ENCODE measurements at regions not wholly inside any gene's neighbourhood (a gene's known extent, or its start where the extent isn't known, plus 50 kb on each side); places are given as distances from the start of the nearest gene placed in this dataset.

DNA sequence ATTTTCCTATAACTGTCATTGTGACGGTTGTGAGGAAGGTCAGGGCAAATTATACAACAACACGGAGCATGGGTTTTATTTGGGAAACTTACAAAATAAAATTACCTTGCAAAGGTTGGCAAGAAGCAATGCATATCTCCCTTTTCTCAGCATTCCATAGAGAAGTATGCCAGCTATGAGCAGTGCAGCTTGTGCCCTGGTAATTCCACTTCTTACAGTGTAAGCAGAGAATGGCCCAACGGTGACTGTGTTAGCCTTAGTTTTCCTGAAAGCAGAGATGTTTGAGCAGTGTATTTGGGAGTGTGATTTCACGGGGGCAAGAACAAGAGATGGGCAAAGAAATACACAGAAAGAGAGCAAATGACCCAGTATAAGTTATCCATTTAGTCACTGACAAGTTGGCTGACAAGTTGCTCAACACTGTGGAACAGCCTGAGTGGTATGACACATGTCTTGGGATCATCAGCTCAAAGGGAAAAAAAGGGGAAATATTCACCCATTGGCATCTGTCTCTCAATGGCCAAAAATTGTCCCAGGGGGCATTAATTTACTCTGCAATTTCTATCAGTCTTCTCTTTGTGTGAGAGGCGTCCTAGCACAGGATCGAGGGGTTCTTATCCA lies 210.9 kb upstream of the NRIP1 start:
- DNase-seq (ENCODE audit: low spot score in 2 of 2) = no peak
- H3K27me3 ChIP-seq = no peaks in the 10 kb centered on the region
- H3K4me3 ChIP-seq = no peak overlapping the region
- WGBS = 79% methylated on average over 6 of the region's 6 CpGs
- H3K4me1 ChIP-seq = no peaks in the 10 kb centered on the region
- no peaks in the 10 kb centered on the region for H3K9me3 ChIP-seq
- TF ChIP-seq CTCF (IDR thresholded peaks at IDR 0.05) = no peak
- TF ChIP-seq EP300 (IDR thresholded peaks at IDR 0.05) = no peak
- no peak for TF ChIP-seq POLR2A (IDR thresholded peaks at IDR 0.05)
- no peak for TF ChIP-seq POLR2AphosphoS5 (IDR thresholded peaks at IDR 0.05)
- no peaks in the 10 kb centered on the region for H3K36me3 ChIP-seq
- H3K27ac ChIP-seq = no peak overlapping the region

DNA sequence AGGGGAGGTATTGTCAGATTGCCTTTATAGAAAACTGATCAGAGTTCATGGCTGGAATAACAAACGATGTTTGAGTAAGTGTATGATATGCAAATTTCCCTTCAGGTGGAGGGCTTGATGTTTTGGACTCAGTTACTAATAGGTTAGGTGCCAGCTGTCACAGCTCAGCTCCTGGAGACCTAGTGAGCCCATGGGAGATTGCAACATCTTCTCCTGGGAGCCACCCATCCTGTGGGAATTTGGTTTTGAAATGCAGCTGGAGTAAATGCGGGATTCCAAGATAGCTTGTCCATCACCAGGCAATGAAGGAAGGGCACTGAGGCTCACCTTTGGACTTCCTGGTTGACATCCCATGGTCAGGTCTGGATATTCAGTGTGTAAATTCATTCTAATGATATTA lies 211.4 kb upstream of the NRIP1 start:
- H3K27me3 ChIP-seq = no peaks in the 10 kb centered on the region
- DNase-seq (ENCODE audit: low spot score in 2 of 2) = no peak
- H3K4me1 ChIP-seq = no peaks in the 10 kb centered on the region
- WGBS = 55% methylated on average over 2 of the region's 2 CpGs
- H3K27ac ChIP-seq = no peak overlapping the region
- H3K9me3 ChIP-seq = no peaks in the 10 kb centered on the region
- H3K4me3 ChIP-seq = no peak overlapping the region
- H3K36me3 ChIP-seq = no peaks in the 10 kb centered on the region
- TF ChIP-seq EP300 (IDR thresholded peaks at IDR 0.05) = no peak
- no peak for TF ChIP-seq CTCF (IDR thresholded peaks at IDR 0.05)
- TF ChIP-seq POLR2A (IDR thresholded peaks at IDR 0.05) = no peak
- no peak for TF ChIP-seq POLR2AphosphoS5 (IDR thresholded peaks at IDR 0.05)

DNA sequence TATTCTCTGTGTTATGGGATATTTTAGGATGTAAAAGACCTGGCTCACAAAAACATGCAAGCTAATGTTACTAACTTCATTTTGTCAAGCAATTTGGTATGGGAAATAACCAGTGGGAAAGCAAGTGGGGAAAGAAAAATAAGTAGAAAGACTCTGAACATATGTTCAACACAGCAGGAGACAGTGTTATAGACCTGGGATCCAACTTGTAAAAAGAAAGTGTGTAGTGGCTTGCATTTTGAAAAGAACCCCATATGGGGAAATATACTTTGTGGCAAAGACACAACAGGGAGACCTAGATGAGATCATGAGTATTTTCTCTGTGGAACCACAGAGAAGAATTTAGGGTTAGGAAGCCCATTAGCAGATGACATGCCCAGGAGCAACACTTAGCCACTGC lies 212.7 kb upstream of the NRIP1 start:
- no peak for DNase-seq (ENCODE audit: low spot score in 2 of 2)
- Histone ChIP-seq H3K27me3 (no peaks in the 10 kb centered on the region), H3K27ac (no peak overlapping the region), H3K9me3 (no peaks in the 10 kb centered on the region), H3K36me3 (no peaks in the 10 kb centered on the region), H3K4me1 (no peaks in the 10 kb centered on the region), H3K4me3 (no peak overlapping the region)
- TF ChIP-seq POLR2AphosphoS5 (IDR thresholded peaks at IDR 0.05) (no peak), CTCF (IDR thresholded peaks at IDR 0.05) (no peak), EP300 (IDR thresholded peaks at IDR 0.05) (no peak), POLR2A (IDR thresholded peaks at IDR 0.05) (no peak)

GRCh38 chr21:15278279-15278678 lies 213.5 kb upstream of the NRIP1 start:
- TF ChIP-seq POLR2AphosphoS5 (IDR thresholded peaks at IDR 0.05) = no peak
- no peak for TF ChIP-seq EP300 (IDR thresholded peaks at IDR 0.05)
- no peak for TF ChIP-seq POLR2A (IDR thresholded peaks at IDR 0.05)
- TF ChIP-seq CTCF (IDR thresholded peaks at IDR 0.05) = no peak
- DNase-seq (ENCODE audit: low spot score in 2 of 2) = no peak
- Histone ChIP-seq H3K36me3 (no peaks in the 10 kb centered on the region), H3K27ac (no peak overlapping the region), H3K4me3 (no peak overlapping the region), H3K27me3 (no peaks in the 10 kb centered on the region), H3K4me1 (no peaks in the 10 kb centered on the region), H3K9me3 (no peaks in the 10 kb centered on the region)
- 88% methylated on average over 5 of the region's 5 CpGs for WGBS

DNA sequence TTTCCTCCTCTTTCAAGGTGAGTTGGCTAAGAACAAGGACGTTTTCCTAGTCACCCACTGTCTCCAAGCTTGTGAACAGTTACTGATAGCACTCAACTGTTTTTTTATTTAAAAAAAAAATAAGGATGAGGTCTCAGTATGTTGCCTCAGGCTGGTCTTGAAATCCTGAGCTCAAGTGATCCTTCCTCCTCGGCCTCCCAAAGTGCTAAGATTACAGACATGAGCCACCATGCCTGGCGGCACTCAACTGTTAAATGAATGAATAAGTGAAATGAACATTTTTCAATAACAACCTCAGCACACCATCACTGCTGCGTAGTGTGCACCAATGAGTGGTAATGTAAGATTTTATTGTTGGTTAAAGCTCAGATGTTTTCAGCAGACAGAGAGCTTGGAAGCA lies 214.1 kb upstream of the NRIP1 start:
- 86% methylated on average over 4 of the region's 4 CpGs for WGBS
- no peak for DNase-seq (ENCODE audit: low spot score in 2 of 2)

More for the DNA sequence above, 214.1 kb upstream of the NRIP1 start:
- Histone ChIP-seq H3K27ac (no peak overlapping the region), H3K4me1 (no peaks in the 10 kb centered on the region), H3K9me3 (no peaks in the 10 kb centered on the region), H3K36me3 (no peaks in the 10 kb centered on the region), H3K4me3 (no peak overlapping the region), H3K27me3 (no peaks in the 10 kb centered on the region)
- no peak for TF ChIP-seq POLR2AphosphoS5 (IDR thresholded peaks at IDR 0.05)
- TF ChIP-seq EP300 (IDR thresholded peaks at IDR 0.05) = no peak
- TF ChIP-seq CTCF (IDR thresholded peaks at IDR 0.05) = no peak
- no peak for TF ChIP-seq POLR2A (IDR thresholded peaks at IDR 0.05)

All from suprapubic skin (tissue), 4 donors.